ENCODE measurements at regions not wholly inside any gene's neighbourhood (a gene's known extent, or its start where the extent isn't known, plus 50 kb on each side); places are given as distances from the start of the nearest gene placed in this dataset.

DNA sequence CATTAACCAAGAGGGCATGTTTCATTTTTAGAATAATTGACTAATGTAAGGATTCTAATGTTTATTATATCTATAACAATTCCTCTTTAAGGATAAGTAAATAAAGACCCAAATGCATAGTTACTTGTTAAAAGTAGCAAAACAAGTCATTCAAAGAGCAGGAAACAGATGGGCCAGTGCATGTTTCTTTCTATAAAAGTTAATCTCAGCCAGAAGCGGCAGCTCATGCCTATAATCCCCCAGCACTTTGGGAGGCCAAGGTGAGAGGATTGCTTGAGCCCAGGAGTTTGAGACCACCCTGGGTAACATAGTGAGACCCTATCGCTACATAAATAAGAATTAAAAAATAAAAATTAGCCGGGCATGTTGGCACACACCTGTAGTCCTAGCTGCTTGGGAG, 391.0 kb upstream of the RGS6 start:
- TF ChIP-seq POLR2A (IDR thresholded peaks at IDR 0.05): no peak
- TF ChIP-seq, protein P1, sequence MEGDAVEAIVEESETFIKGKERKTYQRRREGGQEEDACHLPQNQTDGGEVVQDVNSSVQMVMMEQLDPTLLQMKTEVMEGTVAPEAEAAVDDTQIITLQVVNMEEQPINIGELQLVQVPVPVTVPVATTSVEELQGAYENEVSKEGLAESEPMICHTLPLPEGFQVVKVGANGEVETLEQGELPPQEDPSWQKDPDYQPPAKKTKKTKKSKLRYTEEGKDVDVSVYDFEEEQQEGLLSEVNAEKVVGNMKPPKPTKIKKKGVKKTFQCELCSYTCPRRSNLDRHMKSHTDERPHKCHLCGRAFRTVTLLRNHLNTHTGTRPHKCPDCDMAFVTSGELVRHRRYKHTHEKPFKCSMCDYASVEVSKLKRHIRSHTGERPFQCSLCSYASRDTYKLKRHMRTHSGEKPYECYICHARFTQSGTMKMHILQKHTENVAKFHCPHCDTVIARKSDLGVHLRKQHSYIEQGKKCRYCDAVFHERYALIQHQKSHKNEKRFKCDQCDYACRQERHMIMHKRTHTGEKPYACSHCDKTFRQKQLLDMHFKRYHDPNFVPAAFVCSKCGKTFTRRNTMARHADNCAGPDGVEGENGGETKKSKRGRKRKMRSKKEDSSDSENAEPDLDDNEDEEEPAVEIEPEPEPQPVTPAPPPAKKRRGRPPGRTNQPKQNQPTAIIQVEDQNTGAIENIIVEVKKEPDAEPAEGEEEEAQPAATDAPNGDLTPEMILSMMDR (IDR thresholded peaks at IDR 0.05): no peak

Measured in prostate gland (tissue), 2 donors.